ENCODE measurements at regions not wholly inside any gene's neighbourhood (a gene's known extent, or its start where the extent isn't known, plus 50 kb on each side); places are given as distances from the start of the nearest gene placed in this dataset.

DNA sequence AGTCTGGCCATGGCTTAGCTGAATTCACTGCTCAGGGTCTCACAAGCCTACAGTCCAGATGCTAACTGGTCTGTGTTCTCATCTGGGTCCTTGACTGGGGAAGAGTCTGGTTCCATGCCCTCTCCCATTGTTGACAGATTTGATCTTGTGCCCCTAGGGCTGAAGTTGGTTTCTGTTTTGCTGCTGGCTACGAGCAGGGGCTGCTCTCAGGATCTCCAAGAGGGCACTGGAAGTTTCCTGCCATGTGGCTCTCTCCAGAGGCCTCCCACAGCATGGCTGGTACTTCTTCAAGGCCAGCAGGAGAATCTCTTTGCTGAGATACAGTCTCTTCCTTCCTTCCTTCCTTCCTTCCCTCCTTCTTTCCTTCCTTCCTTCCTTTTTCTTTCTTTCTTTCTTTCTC is 78.1 kb downstream of the SPP2 start:
- TF ChIP-seq, protein P1, sequence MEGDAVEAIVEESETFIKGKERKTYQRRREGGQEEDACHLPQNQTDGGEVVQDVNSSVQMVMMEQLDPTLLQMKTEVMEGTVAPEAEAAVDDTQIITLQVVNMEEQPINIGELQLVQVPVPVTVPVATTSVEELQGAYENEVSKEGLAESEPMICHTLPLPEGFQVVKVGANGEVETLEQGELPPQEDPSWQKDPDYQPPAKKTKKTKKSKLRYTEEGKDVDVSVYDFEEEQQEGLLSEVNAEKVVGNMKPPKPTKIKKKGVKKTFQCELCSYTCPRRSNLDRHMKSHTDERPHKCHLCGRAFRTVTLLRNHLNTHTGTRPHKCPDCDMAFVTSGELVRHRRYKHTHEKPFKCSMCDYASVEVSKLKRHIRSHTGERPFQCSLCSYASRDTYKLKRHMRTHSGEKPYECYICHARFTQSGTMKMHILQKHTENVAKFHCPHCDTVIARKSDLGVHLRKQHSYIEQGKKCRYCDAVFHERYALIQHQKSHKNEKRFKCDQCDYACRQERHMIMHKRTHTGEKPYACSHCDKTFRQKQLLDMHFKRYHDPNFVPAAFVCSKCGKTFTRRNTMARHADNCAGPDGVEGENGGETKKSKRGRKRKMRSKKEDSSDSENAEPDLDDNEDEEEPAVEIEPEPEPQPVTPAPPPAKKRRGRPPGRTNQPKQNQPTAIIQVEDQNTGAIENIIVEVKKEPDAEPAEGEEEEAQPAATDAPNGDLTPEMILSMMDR (IDR thresholded peaks at IDR 0.05), result no peak
- TF ChIP-seq POLR2A (IDR thresholded peaks at IDR 0.05), result no peak
